ENCODE measurements at regions not wholly inside any gene's neighbourhood (a gene's known extent, or its start where the extent isn't known, plus 50 kb on each side); places are given as distances from the start of the nearest gene placed in this dataset.

GRCh38 chr5:62002436-62002835 is 303.6 kb upstream of the KIF2A start:
- TF ChIP-seq TSHZ2 (CRISPR knock-in tag; IDR thresholded peaks at IDR 0.05), result no peak
- TF ChIP-seq ESRRG (CRISPR knock-in tag; IDR thresholded peaks at IDR 0.05), result no peak
- no peak for TF ChIP-seq CSDC2 (CRISPR knock-in tag; IDR thresholded peaks at IDR 0.05)
- no peak for TF ChIP-seq ZFP3 (CRISPR knock-in tag; IDR thresholded peaks at IDR 0.05)
- TF ChIP-seq ZNF8 (CRISPR knock-in tag; IDR thresholded peaks at IDR 0.05), result no peak
- no peak for TF ChIP-seq RARB (CRISPR knock-in tag; IDR thresholded peaks at IDR 0.05)
- no peak for TF ChIP-seq GLIS3 (CRISPR knock-in tag; IDR thresholded peaks at IDR 0.05)
- TF ChIP-seq OSR1 (CRISPR knock-in tag; IDR thresholded peaks at IDR 0.05), result no peak
- TF ChIP-seq SNAI2 (CRISPR knock-in tag; IDR thresholded peaks at IDR 0.05), result no peak
- TF ChIP-seq PPARA (CRISPR knock-in tag; IDR thresholded peaks at IDR 0.05; ENCODE audit: borderline replicate concordance), result no peak
- TF ChIP-seq CREB5 (CRISPR knock-in tag; IDR thresholded peaks at IDR 0.05; ENCODE audit: low read depth), result no peak
- TF ChIP-seq ISL1 (CRISPR knock-in tag; IDR thresholded peaks at IDR 0.05), result no peak
- no peak for TF ChIP-seq TCF4 (CRISPR knock-in tag; IDR thresholded peaks at IDR 0.05; ENCODE audit: borderline replicate concordance)
- no peak for ATAC-seq

- no peak for ATAC-seq
Observed at GRCh38 chr5:62005551-62005950, 300.5 kb upstream of the KIF2A start.

GRCh38 chr5:62007457-62007856 is 298.5 kb upstream of the KIF2A start:
- ATAC-seq, result no peak
- TF ChIP-seq PATZ1 (CRISPR knock-in tag; IDR thresholded peaks at IDR 0.05; ENCODE audit: borderline replicate concordance) (no peak), ZNF70 (CRISPR knock-in tag; IDR thresholded peaks at IDR 0.05) (no peak), TOX (CRISPR knock-in tag; IDR thresholded peaks at IDR 0.05; ENCODE audit: borderline replicate concordance) (no peak), ZNF8 (CRISPR knock-in tag; IDR thresholded peaks at IDR 0.05) (no peak), ZFP3 (CRISPR knock-in tag; IDR thresholded peaks at IDR 0.05) (no peak), SNAI2 (CRISPR knock-in tag; IDR thresholded peaks at IDR 0.05) (no peak), BACH2 (CRISPR knock-in tag; IDR thresholded peaks at IDR 0.05; ENCODE audit: borderline replicate concordance) (no peak), ISL1 (CRISPR knock-in tag; IDR thresholded peaks at IDR 0.05) (no peak), ZNF565 (CRISPR knock-in tag; conservative IDR thresholded peaks at IDR 0.05; ENCODE audit: low read depth) (no peak), ZC3H10 (CRISPR knock-in tag; IDR thresholded peaks at IDR 0.05) (no peak), TCF4 (CRISPR knock-in tag; IDR thresholded peaks at IDR 0.05; ENCODE audit: borderline replicate concordance) (no peak), RARB (CRISPR knock-in tag; IDR thresholded peaks at IDR 0.05) (no peak), CSRNP3 (CRISPR knock-in tag; IDR thresholded peaks at IDR 0.05) (no peak), CSDC2 (CRISPR knock-in tag; IDR thresholded peaks at IDR 0.05) (no peak)

More at GRCh38 chr5:62005551-62005950, 300.5 kb upstream of the KIF2A start:
- no peak for TF ChIP-seq CREB5 (CRISPR knock-in tag; IDR thresholded peaks at IDR 0.05; ENCODE audit: low read depth)
- TF ChIP-seq ZNF565 (CRISPR knock-in tag; conservative IDR thresholded peaks at IDR 0.05; ENCODE audit: low read depth), result no peak
- no peak for TF ChIP-seq RARB (CRISPR knock-in tag; IDR thresholded peaks at IDR 0.05)
- no peak for TF ChIP-seq ZFP3 (CRISPR knock-in tag; IDR thresholded peaks at IDR 0.05)
- TF ChIP-seq TOX (CRISPR knock-in tag; IDR thresholded peaks at IDR 0.05; ENCODE audit: borderline replicate concordance), result no peak
- no peak for TF ChIP-seq BACH2 (CRISPR knock-in tag; IDR thresholded peaks at IDR 0.05; ENCODE audit: borderline replicate concordance)
